ENCODE measurements at regions not wholly inside any gene's neighbourhood (a gene's known extent, or its start where the extent isn't known, plus 50 kb on each side); places are given as distances from the start of the nearest gene placed in this dataset.

DNA sequence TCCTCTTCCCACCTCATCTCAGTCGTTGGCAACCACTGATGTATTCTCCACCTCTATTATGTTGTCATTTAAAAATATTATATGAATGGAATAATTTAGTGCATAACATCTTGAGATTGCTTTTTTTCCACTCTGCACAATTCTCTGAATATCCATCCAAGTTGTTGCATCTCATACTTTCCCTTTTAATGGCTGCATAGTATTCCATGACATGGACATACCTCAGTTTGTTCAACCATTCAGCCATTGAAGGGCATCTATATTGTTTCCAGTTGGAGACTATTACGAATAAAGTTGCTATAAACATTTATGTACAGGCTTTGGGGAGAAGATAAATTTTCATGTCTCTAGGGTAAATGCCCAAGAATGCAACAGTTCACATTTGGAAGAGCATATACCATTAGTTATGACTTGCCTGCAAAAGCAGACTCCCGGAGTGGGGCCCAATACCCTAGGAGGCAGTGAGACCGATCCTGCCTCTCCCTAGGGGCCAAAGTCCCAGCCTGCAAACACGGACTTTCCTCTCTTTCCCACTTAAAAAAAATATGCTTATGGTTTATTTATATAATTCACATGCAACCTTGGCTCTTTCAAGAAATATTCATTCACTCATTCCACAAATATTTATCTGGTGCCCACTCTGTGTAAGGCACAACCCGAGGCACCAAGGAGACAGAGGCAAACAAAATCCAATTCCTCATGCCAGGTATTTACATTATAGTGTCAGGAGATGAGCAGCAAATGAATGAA, 227.0 kb upstream of the PMEPA1 start:
- Histone ChIP-seq H3K79me2 (ENCODE audit: insufficient read depth, low read length) (no peaks in the 10 kb centered on the region), H3K4me1 (ENCODE audit: control insufficient read depth in 1 of 2, insufficient read depth in 2 of 2, low read length in 2 of 2) (no peaks in the 10 kb centered on the region), H3K27ac (ENCODE audit: low read depth, low read length) (no peak overlapping the region), H3K9me3 (ENCODE audit: control insufficient read depth in 1 of 2, insufficient read depth in 1 of 2, low read depth in 1 of 2, low read length in 2 of 2) (no peaks in the 10 kb centered on the region), H3K27me3 (ENCODE audit: insufficient read depth, low read length) (peaks cover 44% of the 10 kb centered on the region; the same call in 1 of the 2 replicates), H4K20me1 (ENCODE audit: insufficient read depth) (no peaks in the 10 kb centered on the region), H3K9ac (ENCODE audit: low read length) (no peak overlapping the region), H3K4me3 (replicated peaks in 1 of 2; ENCODE audit: low read depth in 1 of 2, low read length in 2 of 2) (no peak overlapping the region), H3K4me2 (ENCODE audit: low read length) (no peak overlapping the region), H3K9me2 (ENCODE audit: insufficient read depth) (no peaks in the 10 kb centered on the region), H2AFZ (ENCODE audit: low read depth, low read length, poor library complexity, severe bottlenecking) (no peak overlapping the region), H3K36me3 (ENCODE audit: control insufficient read depth in 1 of 2, insufficient read depth in 2 of 2, low read length in 2 of 2) (no peaks in the 10 kb centered on the region)
- BruUV-seq (replicated peaks) = no TSS peak
- intact Hi-C loops (cut with micrococcal nuclease) = no loop called here
- ATAC-seq = no peak
- no peak for DNase-seq (ENCODE audit: low read depth, low spot score)
- ChIA-PET CTCF (no interaction called here), RAD21 (ENCODE audit: low non-redundant PET in 1 of 2, low total read pairs in 2 of 2, uncharacterized antibody in 2 of 2, unreplicated experiment in 2 of 2) (no interaction called here), POLR2A (no interaction called here)
- no peak for TF ChIP-seq ZFX (IDR thresholded peaks at IDR 0.05)
- TF ChIP-seq TCF7L2 (IDR thresholded peaks at IDR 0.05; ENCODE audit: borderline replicate concordance, extremely low read depth, insufficient read depth, insufficient read length) = no peak
- no peak for TF ChIP-seq EZH2 (IDR thresholded peaks at IDR 0.05)
- no peak for TF ChIP-seq ELF1 (IDR thresholded peaks at IDR 0.05; ENCODE audit: borderline replicate concordance, low read depth)
- TF ChIP-seq ZNF274 (IDR thresholded peaks at IDR 0.05; ENCODE audit: low read depth, low read length) = no peak
- TF ChIP-seq, protein P1, sequence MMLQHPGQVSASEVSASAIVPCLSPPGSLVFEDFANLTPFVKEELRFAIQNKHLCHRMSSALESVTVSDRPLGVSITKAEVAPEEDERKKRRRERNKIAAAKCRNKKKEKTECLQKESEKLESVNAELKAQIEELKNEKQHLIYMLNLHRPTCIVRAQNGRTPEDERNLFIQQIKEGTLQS (IDR thresholded peaks at IDR 0.05) = no peak
- no peak for TF ChIP-seq EZH2phosphoT487 (IDR thresholded peaks at IDR 0.05; ENCODE audit: borderline replicate concordance)
- TF ChIP-seq, protein P2, sequence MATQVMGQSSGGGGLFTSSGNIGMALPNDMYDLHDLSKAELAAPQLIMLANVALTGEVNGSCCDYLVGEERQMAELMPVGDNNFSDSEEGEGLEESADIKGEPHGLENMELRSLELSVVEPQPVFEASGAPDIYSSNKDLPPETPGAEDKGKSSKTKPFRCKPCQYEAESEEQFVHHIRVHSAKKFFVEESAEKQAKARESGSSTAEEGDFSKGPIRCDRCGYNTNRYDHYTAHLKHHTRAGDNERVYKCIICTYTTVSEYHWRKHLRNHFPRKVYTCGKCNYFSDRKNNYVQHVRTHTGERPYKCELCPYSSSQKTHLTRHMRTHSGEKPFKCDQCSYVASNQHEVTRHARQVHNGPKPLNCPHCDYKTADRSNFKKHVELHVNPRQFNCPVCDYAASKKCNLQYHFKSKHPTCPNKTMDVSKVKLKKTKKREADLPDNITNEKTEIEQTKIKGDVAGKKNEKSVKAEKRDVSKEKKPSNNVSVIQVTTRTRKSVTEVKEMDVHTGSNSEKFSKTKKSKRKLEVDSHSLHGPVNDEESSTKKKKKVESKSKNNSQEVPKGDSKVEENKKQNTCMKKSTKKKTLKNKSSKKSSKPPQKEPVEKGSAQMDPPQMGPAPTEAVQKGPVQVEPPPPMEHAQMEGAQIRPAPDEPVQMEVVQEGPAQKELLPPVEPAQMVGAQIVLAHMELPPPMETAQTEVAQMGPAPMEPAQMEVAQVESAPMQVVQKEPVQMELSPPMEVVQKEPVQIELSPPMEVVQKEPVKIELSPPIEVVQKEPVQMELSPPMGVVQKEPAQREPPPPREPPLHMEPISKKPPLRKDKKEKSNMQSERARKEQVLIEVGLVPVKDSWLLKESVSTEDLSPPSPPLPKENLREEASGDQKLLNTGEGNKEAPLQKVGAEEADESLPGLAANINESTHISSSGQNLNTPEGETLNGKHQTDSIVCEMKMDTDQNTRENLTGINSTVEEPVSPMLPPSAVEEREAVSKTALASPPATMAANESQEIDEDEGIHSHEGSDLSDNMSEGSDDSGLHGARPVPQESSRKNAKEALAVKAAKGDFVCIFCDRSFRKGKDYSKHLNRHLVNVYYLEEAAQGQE (IDR thresholded peaks at IDR 0.05; ENCODE audit: low read depth) = no peak
- no peak for TF ChIP-seq SRF (IDR thresholded peaks at IDR 0.05; ENCODE audit: low read depth)
- no peak for TF ChIP-seq POLR2A (IDR thresholded peaks at IDR 0.05; ENCODE audit: borderline replicate concordance, extremely low read depth, insufficient read depth, insufficient read length)

All from HCT116 (cell line).